ENCODE measurements at regions not wholly inside any gene's neighbourhood (a gene's known extent, or its start where the extent isn't known, plus 50 kb on each side); places are given as distances from the start of the nearest gene placed in this dataset.

DNA sequence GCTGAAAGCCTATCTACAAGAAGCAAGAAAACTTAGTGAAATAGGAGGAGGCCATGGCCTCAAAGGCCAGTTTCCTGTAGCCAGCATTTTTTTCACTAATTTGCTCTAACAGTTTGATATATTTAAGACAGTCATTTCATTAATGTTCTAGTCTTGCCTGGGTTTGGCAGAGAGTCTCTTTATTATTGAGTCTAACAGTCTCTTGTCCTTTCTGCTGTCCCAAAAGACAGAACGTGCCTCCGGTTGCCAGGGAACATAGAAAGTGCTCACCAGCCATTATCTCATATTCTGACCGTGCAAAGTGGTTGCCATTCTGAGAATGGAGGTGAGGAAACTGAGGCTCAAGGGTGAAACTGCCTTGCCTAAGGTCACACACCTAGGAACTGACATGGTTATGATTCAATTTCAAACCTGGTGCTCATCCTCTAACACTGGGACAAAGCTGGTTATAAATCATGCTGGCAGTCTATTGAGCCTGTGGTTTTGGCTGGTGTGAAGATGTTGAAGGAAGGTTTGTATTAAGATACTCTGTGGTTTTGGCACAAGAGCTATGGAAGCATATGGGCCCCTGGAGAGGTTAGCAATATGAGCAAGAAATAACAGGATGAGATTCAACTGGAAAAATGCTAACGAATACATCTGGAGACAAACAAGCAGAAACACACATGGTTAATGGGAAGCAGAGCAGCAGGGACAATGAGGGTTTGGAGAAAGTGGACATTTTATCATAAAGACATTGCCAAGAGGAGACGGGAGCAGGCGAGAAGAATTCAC, 903.3 kb upstream of the KLHL29 start:
- DNase-seq (ENCODE audit: low spot score): no peak
- TF ChIP-seq, protein P1, sequence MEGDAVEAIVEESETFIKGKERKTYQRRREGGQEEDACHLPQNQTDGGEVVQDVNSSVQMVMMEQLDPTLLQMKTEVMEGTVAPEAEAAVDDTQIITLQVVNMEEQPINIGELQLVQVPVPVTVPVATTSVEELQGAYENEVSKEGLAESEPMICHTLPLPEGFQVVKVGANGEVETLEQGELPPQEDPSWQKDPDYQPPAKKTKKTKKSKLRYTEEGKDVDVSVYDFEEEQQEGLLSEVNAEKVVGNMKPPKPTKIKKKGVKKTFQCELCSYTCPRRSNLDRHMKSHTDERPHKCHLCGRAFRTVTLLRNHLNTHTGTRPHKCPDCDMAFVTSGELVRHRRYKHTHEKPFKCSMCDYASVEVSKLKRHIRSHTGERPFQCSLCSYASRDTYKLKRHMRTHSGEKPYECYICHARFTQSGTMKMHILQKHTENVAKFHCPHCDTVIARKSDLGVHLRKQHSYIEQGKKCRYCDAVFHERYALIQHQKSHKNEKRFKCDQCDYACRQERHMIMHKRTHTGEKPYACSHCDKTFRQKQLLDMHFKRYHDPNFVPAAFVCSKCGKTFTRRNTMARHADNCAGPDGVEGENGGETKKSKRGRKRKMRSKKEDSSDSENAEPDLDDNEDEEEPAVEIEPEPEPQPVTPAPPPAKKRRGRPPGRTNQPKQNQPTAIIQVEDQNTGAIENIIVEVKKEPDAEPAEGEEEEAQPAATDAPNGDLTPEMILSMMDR (IDR thresholded peaks at IDR 0.05; ENCODE audit: extremely low read depth, missing control alignments): no peak

DNA sequence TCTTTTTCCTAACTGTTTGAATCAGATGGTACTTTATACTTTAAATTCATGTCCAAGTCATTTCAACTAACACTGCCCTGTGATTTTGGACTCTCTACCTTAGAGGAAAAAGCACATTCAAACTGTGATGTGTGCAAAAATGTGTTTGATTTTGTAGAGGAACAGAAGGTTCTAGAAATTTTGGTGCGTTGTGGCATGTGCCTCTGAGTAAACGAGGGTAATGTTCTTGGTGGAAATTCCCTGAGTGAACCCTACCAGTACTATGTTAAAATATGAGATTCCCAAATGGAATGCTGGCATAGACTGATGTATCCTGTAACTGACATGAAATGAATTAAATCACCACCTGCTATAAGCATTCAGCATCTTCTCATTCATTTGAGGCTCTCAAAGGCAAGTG, 901.9 kb upstream of the KLHL29 start:
- no peak for DNase-seq (ENCODE audit: low spot score)
- TF ChIP-seq, protein P1 (IDR thresholded peaks at IDR 0.05; ENCODE audit: extremely low read depth, missing control alignments): no peak

DNA sequence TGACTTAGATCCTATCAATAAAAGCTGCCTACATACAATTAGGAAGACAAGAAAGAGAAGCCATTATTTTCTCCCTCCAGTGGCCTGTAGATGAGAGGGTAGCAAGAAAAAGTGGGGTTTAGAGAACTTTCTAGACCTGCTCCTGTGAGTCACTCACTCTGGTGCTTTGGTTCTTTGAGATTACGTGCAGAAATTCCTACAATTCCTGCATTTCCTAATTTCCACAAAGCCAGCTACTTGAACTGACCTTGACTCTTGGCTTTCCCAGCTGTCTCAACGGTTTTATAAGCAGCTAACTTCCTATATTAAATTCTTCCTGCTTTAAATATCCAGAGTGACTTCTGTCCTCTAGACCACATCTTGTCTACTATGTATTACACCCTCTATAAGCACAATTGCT, 899.5 kb upstream of the KLHL29 start:
- no peak for DNase-seq (ENCODE audit: low spot score)
- TF ChIP-seq, protein P1 (IDR thresholded peaks at IDR 0.05; ENCODE audit: extremely low read depth, missing control alignments): no peak

DNA sequence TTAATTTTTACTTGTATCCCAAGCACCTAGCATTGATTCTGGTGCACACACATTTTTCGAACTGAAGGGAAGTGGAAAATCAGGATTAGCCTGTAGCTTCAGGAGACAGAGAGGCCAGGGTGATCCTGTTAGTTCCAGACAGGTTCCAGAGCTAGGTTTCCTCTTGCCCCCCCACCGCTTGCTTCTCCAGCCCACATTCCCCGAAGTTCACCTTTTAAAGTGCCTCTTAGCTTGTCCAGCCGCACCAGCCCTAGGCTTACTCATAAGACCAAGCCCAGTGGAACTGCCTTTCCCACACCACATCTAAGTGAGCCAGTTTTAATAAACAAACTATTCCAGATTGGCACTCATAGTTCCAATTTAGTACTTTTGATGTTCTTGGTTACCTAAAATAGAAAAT, 898.6 kb upstream of the KLHL29 start:
- TF ChIP-seq, protein P1 (IDR thresholded peaks at IDR 0.05; ENCODE audit: extremely low read depth, missing control alignments): no peak
- no peak for DNase-seq (ENCODE audit: low spot score)

DNA sequence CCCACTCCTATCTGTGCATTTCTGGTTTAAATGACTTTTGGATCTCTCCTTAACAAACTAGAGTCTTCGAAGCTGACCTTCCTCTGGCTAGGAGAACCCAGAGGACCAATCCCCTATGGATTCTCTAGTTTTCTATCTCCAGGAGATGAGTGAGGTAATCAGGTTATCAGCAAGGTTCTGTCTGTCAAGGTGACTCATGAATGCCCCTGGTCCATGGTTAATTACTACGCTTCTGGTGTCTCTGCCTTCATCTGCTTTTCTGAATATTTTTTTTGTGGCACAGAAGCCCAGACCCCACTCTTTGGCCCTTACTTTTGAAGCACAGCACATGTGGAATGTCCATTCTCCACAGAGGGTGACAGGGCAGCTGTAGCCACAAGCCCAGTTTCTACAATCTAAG, 897.9 kb upstream of the KLHL29 start:
- TF ChIP-seq, protein P1 (IDR thresholded peaks at IDR 0.05; ENCODE audit: extremely low read depth, missing control alignments): no peak
- no peak for DNase-seq (ENCODE audit: low spot score)

DNA sequence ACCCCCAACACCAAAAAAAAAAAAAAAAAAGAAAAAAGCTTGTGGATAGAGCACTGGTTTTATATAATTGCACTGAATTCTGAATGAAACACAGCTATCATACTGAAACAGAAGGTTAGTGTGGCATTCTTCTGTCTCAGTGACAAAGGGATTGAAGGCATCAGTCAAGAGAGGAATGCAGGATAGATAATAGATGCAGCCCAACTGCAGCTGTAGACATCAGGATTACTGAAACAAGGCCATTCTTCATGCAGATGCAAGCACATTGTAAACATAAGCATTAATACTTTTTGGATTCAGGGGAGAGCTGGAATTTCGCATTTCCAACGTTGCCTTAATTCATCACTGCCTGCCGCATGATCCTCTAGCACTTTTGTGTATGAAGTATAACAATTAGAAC, 897.4 kb upstream of the KLHL29 start:
- DNase-seq (ENCODE audit: low spot score): no peak
- TF ChIP-seq, protein P1 (IDR thresholded peaks at IDR 0.05; ENCODE audit: extremely low read depth, missing control alignments): no peak

DNA sequence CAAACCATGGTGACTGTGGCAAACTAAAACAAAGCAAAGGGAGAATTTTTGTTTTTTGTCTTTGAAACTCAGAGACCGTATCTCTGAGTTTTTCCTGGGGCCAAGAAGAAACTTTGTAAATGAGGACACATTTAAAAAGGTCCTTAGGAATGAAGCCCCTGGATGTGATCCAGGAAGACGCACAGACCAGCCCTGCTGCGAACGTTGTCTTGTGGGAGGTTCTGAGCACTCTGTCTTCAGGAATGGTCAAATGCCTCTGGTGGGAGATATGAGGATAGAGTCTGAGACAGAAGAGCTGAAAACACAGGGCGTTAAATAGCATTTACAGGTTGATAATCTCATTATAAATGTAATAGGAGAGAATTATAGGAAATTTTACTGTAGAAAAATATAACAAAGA, 893.5 kb upstream of the KLHL29 start:
- TF ChIP-seq, protein P1 (IDR thresholded peaks at IDR 0.05; ENCODE audit: extremely low read depth, missing control alignments): no peak
- no peak for DNase-seq (ENCODE audit: low spot score)

Data from GM20000 (cell line).